A549 (cell line): ENCODE measurements at regions not wholly inside any gene's neighbourhood (a gene's known extent, or its start where the extent isn't known, plus 50 kb on each side); places are given as distances from the start of the nearest gene placed in this dataset.

Experiments
- ATAC-seq, 2 experiments: fragments of 200-7000 bp in 1 of 2; fragments of >200 bp in 1 of 2; cut with Nextera tagmentation in 1 of 2; cut with Tn5 transposase in 1 of 2; 3 replicates each; pipeline versions ENCODE4 v1.8.0 to v1.9.1; 2018 to 2020; ENCODE audit warnings: mild to moderate bottlenecking in 1 of 2, moderate library complexity in 1 of 2
- CTCF ChIA-PET: fragments of 300-600 bp; sonication (Branson Sonifier 250); formaldehyde crosslinking; extraction: SDS; loops from one replicate; lab custom pipeline; 2021; ENCODE audit warnings: antibody characterized with exemption, inconsistent platforms; lab: Yijun Ruan, JAX
- POLR2A ChIA-PET: fragments of 350-600 bp; formaldehyde crosslinking; extraction: SDS; loops from one replicate; lab custom pipeline; 2021; ENCODE audit warnings: antibody characterized with exemption, inconsistent platforms; lab: Yijun Ruan, JAX
- DNase-seq, 2 experiments: peaks; one replicate each; pipeline versions ENCODE4 v3.0.0 to v3.0.0-alpha.2; 2011 to 2016; ENCODE audit warnings: low read depth in 1 of 2, low spot score in 1 of 2
- FAIRE-seq: peaks from 2 replicates; lab custom pipeline; 2011; peaks lifted over from hg19 to GRCh38; lab: Jason Lieb, UNC
- H3K27ac ChIP-seq, 2 experiments: fragments of >200 bp; sonication (Bioruptor Twin); formaldehyde crosslinking; 3 replicates each; pipeline ENCODE4 v1.5.1; 2016 to 2017
- H3K4me1 ChIP-seq: fragments of >200 bp; sonication (Bioruptor Twin); formaldehyde crosslinking; 3 replicates; pipeline ENCODE4 v1.6.1; 2016
- H3K4me2 ChIP-seq: fragments of >200 bp; sonication (Bioruptor Twin); formaldehyde crosslinking; 3 replicates; pipeline ENCODE4 v1.6.1; 2016
- H3K4me3 ChIP-seq: fragments of >200 bp; sonication (Bioruptor Twin); formaldehyde crosslinking; 3 replicates; pipeline ENCODE4 v1.5.1; 2016
- H3K9me3 ChIP-seq: fragments of >200 bp; sonication (Bioruptor Twin); formaldehyde crosslinking; 3 replicates; pipeline ENCODE4 v1.6.1; 2016
- BHLHE40 ChIP-seq: IDR thresholded peaks from 2 replicates; pipeline ENCODE4 v1.6.1; 2012; ENCODE audit warnings: low read depth, low read length, inconsistent platforms
- CBX8 ChIP-seq: fragments of 200-600 bp; sonication (generic); IDR thresholded peaks from 2 replicates; pipeline ENCODE4 v1.6.1; 2016
- CHD2 ChIP-seq: fragments of 150-350 bp; IDR thresholded peaks from 2 replicates; pipeline ENCODE4 v1.6.1; 2014; ENCODE audit warnings: low read length; ENCODE audit not compliant: partially characterized antibody
- CHD4 ChIP-seq: fragments of 200-600 bp; sonication (generic); IDR thresholded peaks from 2 replicates; pipeline ENCODE4 v1.6.1; 2016; ENCODE audit warnings: antibody characterized with exemption, mild to moderate bottlenecking, borderline replicate concordance
- FOSB ChIP-seq: fragments of 250-450 bp; sonication (Bioruptor Pico); IDR thresholded peaks from 2 replicates; pipeline ENCODE4 v1.5.0; 2020; ENCODE audit warnings: mild to moderate bottlenecking, moderate library complexity
- FOSL2 ChIP-seq, 2 experiments: fragments of 450-650 bp in 1 of 2; fragments of >200 bp in 1 of 2; sonication (Bioruptor Twin) in 1 of 2; formaldehyde crosslinking; IDR thresholded peaks; 2 replicates each; pipeline versions ENCODE4 v1.5.0 to v1.6.1; 2016 to 2020; ENCODE audit warnings: mild to moderate bottlenecking in 1 of 2, moderate library complexity in 1 of 2
- HDAC2 ChIP-seq: fragments of 200-600 bp; sonication (generic); IDR thresholded peaks from 2 replicates; pipeline ENCODE4 v1.6.1; 2016
- HEYL ChIP-seq: fragments of 250-450 bp; sonication (Bioruptor Pico); IDR thresholded peaks from 2 replicates; pipeline ENCODE4 v1.8.0; 2021; ENCODE audit warnings: mild to moderate bottlenecking, moderate library complexity
- HOXB5 ChIP-seq: fragments of 250-450 bp; sonication (Bioruptor Pico); IDR thresholded peaks from 2 replicates; pipeline ENCODE4 v1.5.0; 2020; ENCODE audit warnings: mild to moderate bottlenecking, moderate library complexity
- MYC ChIP-seq: IDR thresholded peaks from 2 replicates; pipeline ENCODE4 v1.6.1; 2012; ENCODE audit warnings: mild to moderate bottlenecking, inconsistent platforms, low read length, improper control_type of control experiment, borderline replicate concordance
- NFE2L2 ChIP-seq: fragments of 150-350 bp; conservative IDR thresholded peaks from 2 replicates; pipeline ENCODE4 v1.6.1; 2014; ENCODE audit warnings: low read length
- NPAS2 ChIP-seq: fragments of 250-450 bp; sonication (Bioruptor Pico); IDR thresholded peaks from 2 replicates; pipeline ENCODE4 v1.8.0; 2022; ENCODE audit warnings: mild to moderate bottlenecking, moderate library complexity, borderline replicate concordance
- NR3C1 ChIP-seq: fragments of >200 bp; sonication (Bioruptor Twin); formaldehyde crosslinking; IDR thresholded peaks from 3 replicates; pipeline ENCODE4 v1.6.1; 2017
- RAD21 ChIP-seq, 2 experiments: fragments of >200 bp in 1 of 2; sonication (Bioruptor Twin) in 1 of 2; formaldehyde crosslinking in 1 of 2; IDR thresholded peaks in 1 of 2; conservative IDR thresholded peaks in 1 of 2; 2 replicates in 1 of 2; 3 replicates in 1 of 2; pipeline ENCODE4 v1.6.1; 2012 to 2018; ENCODE audit warnings: inconsistent platforms in 1 of 2
- RFX5 ChIP-seq: fragments of 450-650 bp; IDR thresholded peaks from 2 replicates; pipeline ENCODE4 v1.7.1; 2014; ENCODE audit warnings: antibody characterized with exemption, mild to moderate bottlenecking, moderate library complexity
- SMC3 ChIP-seq: fragments of >200 bp; sonication (Bioruptor Twin); formaldehyde crosslinking; IDR thresholded peaks from 3 replicates; pipeline ENCODE4 v1.6.1; 2018; ENCODE audit warnings: inconsistent platforms
- TFCP2L1 ChIP-seq: fragments of 250-450 bp; sonication (Bioruptor Pico); IDR thresholded peaks from 2 replicates; pipeline ENCODE4 v1.5.0; 2021; ENCODE audit warnings: mild to moderate bottlenecking
- ZC3H11A ChIP-seq: fragments of 450-650 bp; IDR thresholded peaks from 2 replicates; pipeline ENCODE4 v1.6.1; 2014; ENCODE audit warnings: antibody characterized with exemption, mild to moderate bottlenecking
- ZSCAN20 ChIP-seq: fragments of 250-450 bp; sonication (Bioruptor Pico); IDR thresholded peaks from 2 replicates; pipeline ENCODE4 v1.8.0; 2022; ENCODE audit warnings: mild to moderate bottlenecking, moderate library complexity
- WGBS: methylation state at CpG from one replicate; pipeline ENCODE4 v1.1.6; 2017; ENCODE audit errors: missing lambda C conversion rate; 5-methylcytosine and 5-hydroxymethylcytosine counted together
- TF ChIP-seq, protein P1 (sequence below): fragments of >200 bp; sonication (Bioruptor Twin); formaldehyde crosslinking; IDR thresholded peaks from 3 replicates; pipeline ENCODE4 v1.6.1; 2016
- TF ChIP-seq, protein P2 (sequence below): IDR thresholded peaks from 2 replicates; pipeline ENCODE4 v1.6.1; 2012
- TF ChIP-seq, protein P3 (sequence below): IDR thresholded peaks from 2 replicates; pipeline ENCODE4 v1.6.1; 2012; ENCODE audit warnings: low read depth, borderline replicate concordance
- TF ChIP-seq, protein P4 (sequence below): fragments of >200 bp; sonication (Bioruptor Twin); formaldehyde crosslinking; IDR thresholded peaks from 2 replicates; pipeline ENCODE4 v1.6.1; 2016
- TF ChIP-seq, protein P5 (sequence below): fragments of 200-600 bp; sonication (generic); IDR thresholded peaks from 2 replicates; pipeline ENCODE4 v1.6.1; 2016; ENCODE audit warnings: antibody characterized with exemption, mild to moderate bottlenecking, moderate library complexity

DNA sequence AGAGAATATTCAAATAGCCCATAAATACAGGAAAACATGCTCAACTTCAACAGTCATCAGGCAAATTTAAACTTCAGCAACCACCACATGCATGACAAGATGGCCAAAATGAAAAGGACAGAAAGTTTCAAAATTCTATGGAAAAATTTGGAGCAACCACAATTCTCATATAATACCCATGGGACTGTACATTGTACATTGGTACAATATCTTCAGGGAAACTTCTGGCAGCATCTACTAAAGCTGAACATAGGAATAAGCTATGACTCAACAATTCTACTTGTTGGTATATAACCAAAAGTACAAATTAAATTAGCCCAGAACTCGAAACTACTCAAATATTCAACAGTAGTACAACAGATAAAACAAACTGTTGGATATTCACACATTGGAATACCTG, 847.6 kb downstream of the TBL1XR1 start:
- H3K4me3 ChIP-seq: no peak overlapping the region
- ATAC-seq (no peak), FAIRE-seq (no peak), DNase-seq (no peak)
- H3K4me1 ChIP-seq: no peaks in the 10 kb centered on the region
- 7% methylated on average over 1 of the region's 1 CpG for WGBS
- TF ChIP-seq HEYL (CRISPR knock-in tag): no peak
- TF ChIP-seq ZC3H11A: no peak
- TF ChIP-seq RAD21 (conservative IDR thresholded peaks at IDR 0.05 in 1 of 2, IDR thresholded peaks at IDR 0.05 in 1 of 2): no peak
- no peak for TF ChIP-seq CHD4
- no peak for TF ChIP-seq TFCP2L1 (CRISPR knock-in tag)
- TF ChIP-seq, protein P1, sequence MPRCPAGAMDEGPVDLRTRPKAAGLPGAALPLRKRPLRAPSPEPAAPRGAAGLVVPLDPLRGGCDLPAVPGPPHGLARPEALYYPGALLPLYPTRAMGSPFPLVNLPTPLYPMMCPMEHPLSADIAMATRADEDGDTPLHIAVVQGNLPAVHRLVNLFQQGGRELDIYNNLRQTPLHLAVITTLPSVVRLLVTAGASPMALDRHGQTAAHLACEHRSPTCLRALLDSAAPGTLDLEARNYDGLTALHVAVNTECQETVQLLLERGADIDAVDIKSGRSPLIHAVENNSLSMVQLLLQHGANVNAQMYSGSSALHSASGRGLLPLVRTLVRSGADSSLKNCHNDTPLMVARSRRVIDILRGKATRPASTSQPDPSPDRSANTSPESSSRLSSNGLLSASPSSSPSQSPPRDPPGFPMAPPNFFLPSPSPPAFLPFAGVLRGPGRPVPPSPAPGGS: no peak
- no peak for TF ChIP-seq SMC3
- no peak for TF ChIP-seq CHD2
- no peak for TF ChIP-seq HOXB5
- TF ChIP-seq, protein P2, sequence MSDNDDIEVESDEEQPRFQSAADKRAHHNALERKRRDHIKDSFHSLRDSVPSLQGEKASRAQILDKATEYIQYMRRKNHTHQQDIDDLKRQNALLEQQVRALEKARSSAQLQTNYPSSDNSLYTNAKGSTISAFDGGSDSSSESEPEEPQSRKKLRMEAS: no peak
- TF ChIP-seq ZSCAN20 (CRISPR knock-in tag): no peak
- TF ChIP-seq NR3C1: no peak
- no peak for TF ChIP-seq MYC
- no peak for TF ChIP-seq BHLHE40
- H3K4me2 ChIP-seq: no peak overlapping the region
- ChIA-PET CTCF (no interaction called here), POLR2A (no interaction called here)
- H3K9me3 ChIP-seq: no peaks in the 10 kb centered on the region
- no peak overlapping the region for H3K27ac ChIP-seq

DNA sequence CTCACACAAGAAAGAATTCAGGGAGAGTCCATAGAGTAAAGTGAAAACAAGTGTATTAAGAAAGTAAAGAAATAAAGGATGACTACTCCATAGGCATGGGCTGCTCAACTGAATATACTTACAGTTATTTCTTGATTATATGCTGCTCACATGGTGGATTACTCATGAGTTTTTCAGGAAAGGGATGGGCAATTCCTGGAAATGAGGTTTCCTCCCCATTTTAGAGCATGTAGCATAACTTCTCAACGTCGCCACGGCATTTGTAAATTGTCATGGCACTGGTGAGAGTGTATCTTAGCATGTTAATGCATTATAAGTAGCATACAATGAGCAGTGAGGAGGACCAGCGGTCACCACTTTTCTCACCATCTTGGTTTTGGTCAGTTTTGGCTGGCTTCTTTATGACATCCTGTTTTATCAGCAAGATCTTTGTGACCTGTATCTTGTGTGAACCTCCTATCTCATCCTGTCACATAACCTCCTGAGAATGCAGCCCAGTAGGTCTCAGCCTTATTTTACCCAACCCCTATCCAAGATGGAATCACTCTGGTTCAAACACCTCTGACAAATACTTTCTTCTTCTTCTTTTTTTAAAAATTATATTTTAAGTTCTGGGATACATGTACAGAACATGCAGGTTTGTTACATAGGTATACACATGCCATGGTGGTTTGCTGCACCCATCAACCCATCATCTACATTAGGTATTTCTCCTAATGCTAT, 849.7 kb downstream of the TBL1XR1 start:
- DNase-seq: no peak
- 60% methylated on average over 4 of the region's 4 CpGs for WGBS
- Histone ChIP-seq H3K4me1 (no peaks in the 10 kb centered on the region), H3K4me3 (no peak overlapping the region), H3K9me3 (no peaks in the 10 kb centered on the region), H3K4me2 (no peak overlapping the region), H3K27ac (no peak overlapping the region)
- ChIA-PET CTCF (no interaction called here), POLR2A (no interaction called here)
- no peak for ATAC-seq
- no peak for TF ChIP-seq NPAS2 (CRISPR knock-in tag)
- TF ChIP-seq, protein P3, sequence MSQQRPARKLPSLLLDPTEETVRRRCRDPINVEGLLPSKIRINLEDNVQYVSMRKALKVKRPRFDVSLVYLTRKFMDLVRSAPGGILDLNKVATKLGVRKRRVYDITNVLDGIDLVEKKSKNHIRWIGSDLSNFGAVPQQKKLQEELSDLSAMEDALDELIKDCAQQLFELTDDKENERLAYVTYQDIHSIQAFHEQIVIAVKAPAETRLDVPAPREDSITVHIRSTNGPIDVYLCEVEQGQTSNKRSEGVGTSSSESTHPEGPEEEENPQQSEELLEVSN: no peak
- no peak for TF ChIP-seq HDAC2
- TF ChIP-seq, protein P4, sequence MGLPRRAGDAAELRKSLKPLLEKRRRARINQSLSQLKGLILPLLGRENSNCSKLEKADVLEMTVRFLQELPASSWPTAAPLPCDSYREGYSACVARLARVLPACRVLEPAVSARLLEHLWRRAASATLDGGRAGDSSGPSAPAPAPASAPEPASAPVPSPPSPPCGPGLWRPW: no peak
- TF ChIP-seq ZC3H11A: no peak
- no peak for TF ChIP-seq CBX8
- no peak for TF ChIP-seq RFX5
- TF ChIP-seq FOSB: no peak
- TF ChIP-seq NFE2L2: no peak
- no peak for TF ChIP-seq FOSL2 (IDR thresholded peaks at IDR 0.05)
- TF ChIP-seq FOSL2 (CRISPR knock-in tag; IDR thresholded peaks at IDR 0.05): no peak
- TF ChIP-seq, protein P5, sequence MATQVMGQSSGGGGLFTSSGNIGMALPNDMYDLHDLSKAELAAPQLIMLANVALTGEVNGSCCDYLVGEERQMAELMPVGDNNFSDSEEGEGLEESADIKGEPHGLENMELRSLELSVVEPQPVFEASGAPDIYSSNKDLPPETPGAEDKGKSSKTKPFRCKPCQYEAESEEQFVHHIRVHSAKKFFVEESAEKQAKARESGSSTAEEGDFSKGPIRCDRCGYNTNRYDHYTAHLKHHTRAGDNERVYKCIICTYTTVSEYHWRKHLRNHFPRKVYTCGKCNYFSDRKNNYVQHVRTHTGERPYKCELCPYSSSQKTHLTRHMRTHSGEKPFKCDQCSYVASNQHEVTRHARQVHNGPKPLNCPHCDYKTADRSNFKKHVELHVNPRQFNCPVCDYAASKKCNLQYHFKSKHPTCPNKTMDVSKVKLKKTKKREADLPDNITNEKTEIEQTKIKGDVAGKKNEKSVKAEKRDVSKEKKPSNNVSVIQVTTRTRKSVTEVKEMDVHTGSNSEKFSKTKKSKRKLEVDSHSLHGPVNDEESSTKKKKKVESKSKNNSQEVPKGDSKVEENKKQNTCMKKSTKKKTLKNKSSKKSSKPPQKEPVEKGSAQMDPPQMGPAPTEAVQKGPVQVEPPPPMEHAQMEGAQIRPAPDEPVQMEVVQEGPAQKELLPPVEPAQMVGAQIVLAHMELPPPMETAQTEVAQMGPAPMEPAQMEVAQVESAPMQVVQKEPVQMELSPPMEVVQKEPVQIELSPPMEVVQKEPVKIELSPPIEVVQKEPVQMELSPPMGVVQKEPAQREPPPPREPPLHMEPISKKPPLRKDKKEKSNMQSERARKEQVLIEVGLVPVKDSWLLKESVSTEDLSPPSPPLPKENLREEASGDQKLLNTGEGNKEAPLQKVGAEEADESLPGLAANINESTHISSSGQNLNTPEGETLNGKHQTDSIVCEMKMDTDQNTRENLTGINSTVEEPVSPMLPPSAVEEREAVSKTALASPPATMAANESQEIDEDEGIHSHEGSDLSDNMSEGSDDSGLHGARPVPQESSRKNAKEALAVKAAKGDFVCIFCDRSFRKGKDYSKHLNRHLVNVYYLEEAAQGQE: no peak
- no peak for TF ChIP-seq SMC3
- FAIRE-seq: no peak
